ENCODE measurements at regions not wholly inside any gene's neighbourhood (a gene's known extent, or its start where the extent isn't known, plus 50 kb on each side); places are given as distances from the start of the nearest gene placed in this dataset.

GRCh38 chr15:97425596-97425995 lies 534.9 kb upstream of the ARRDC4 start:
- DNase-seq, result no peak

- no peak for DNase-seq
Observed at GRCh38 chr15:97443101-97443500, 517.4 kb upstream of the ARRDC4 start.

GRCh38 chr15:97446138-97446537 lies 514.4 kb upstream of the ARRDC4 start:
- no peak for DNase-seq

DNA sequence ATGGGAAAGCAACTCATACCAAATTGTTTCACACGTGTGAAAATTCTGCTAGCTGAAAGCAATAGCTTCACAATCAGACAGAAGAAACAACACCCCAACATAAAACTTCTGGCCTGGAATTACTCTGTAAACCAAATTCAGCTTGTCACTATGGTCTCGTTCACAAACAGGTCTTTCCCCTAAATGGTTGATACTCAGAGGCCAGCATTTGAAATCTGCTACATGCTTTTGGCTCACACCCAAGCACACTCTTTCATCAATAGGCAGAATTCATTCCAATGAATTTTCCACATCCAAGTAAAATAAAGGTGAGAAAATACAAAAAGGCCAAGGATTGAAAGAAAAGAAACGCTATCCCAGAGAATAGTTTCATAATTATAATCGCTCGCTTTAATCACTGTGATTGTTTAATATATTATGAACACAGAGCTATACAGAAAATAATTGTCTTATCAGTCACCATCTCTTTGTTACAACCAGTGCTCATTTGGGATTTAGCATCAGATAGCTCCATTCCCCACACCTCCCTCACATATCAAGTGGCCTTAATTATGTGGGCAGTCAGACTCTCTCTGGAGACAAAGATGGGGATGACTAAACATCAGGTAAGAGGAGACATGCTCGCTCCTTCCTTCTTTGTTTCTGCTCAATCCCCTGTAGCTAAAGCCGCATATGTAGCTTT lies 503.8 kb upstream of the ARRDC4 start:
- DNase-seq, result no peak

GRCh38 chr15:97457203-97457847 lies 503.2 kb upstream of the ARRDC4 start:
- DNase-seq, result no peak

DNA sequence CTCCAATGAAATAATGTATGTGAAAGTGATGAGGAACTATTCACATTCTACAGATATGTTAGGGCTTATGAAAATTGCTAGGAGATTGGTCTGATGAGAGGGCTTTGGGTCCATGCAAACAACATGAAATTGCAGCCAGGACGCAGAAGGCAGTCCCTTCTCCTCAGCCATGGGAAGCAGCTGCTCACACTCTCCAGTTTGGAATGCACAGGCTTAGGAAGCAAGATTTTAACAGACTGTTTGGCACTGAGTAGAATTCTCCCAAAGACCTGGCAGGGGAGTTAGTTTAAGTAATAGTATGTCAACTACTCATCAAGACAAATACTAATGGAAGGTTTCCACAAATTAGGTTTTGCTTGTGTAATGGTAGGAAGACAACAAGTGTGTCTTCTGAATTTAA lies 500.7 kb upstream of the ARRDC4 start:
- no peak for DNase-seq

GRCh38 chr15:97461226-97461625 lies 499.3 kb upstream of the ARRDC4 start:
- no peak for DNase-seq

DNA sequence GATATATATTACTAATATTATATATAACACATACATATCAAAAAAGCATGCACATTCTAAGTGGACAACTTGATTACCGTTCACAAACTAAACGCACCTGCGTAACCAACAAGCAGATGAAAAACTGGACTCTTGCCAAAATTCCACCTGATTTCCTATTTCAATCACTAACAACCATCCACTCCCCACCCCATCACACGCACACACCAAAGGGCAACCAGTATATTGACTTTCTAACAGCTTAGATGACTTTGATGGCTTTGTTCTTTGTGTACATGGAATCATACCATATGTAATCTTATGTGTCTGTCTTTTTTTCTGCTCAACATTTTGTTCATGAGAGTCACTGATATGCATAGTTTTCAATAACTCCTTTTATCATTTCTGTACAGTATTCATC lies 496.8 kb upstream of the ARRDC4 start:
- no peak for DNase-seq

GRCh38 chr15:97470417-97470816 lies 490.1 kb upstream of the ARRDC4 start:
- no peak for DNase-seq

DNA sequence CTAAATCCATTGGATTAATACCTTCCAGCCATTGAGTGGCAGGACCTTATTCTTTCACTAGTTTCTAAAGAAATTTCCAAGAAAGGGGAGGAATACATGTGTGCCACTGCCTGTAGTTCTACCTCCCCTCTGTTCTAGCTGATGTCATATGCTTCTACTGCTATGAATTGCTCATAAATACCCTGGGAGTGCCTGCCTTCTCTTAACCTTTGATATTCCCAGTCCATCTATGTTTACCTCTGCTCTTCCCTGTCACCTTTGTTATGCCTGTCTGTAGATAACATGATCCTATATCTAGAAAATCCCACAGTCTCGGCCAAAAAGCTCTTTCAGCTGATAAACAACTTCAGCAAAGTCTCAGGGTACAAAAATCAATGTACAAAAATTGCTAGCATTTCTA lies 486.9 kb upstream of the ARRDC4 start:
- no peak for DNase-seq

GRCh38 chr15:97479957-97480356 lies 480.5 kb upstream of the ARRDC4 start:
- DNase-seq, result no peak

- DNase-seq, result no peak
Observed at GRCh38 chr15:97482521-97482920, 478.0 kb upstream of the ARRDC4 start.

- no peak for DNase-seq
Observed at GRCh38 chr15:97483232-97483631, 477.3 kb upstream of the ARRDC4 start.

DNA sequence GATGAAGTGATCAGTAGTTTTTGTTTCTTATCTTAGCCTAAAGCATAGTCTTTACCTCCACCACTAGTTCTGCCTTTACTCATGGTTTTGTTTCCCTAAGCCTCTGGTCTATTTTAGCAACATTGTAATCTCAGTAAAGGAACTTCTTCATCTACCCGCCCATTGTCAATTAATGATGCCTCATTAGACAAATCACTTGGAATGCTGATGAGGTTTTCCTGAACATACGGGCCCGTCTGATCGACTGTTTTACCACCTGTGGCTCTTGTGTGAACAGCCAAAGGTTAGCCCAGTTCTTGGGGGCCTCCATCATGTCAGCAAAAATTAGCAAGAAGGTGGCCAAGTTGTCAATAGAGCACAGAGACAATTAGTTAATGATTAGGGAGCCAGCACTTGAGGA lies 470.1 kb upstream of the ARRDC4 start:
- no peak for DNase-seq

DNA sequence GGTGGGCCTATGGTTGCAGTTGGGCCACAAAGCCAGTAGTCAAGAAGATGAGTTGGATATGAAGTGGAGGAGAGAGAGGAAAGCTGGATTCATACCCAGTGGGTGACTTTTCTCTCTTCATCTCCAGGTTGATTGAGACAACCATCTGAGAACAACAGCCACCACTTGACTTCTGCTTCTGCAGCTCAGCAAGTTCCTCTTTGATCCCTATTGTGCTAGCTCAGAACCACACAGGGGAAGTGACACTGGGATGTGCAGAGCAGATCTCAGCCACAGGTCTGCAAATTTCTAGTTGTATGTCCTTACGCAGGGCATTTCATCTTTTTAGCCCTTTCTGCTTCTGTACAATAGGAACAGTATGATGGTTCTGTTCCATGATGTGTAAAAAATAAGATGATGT lies 459.2 kb upstream of the ARRDC4 start:
- no peak for DNase-seq

DNA sequence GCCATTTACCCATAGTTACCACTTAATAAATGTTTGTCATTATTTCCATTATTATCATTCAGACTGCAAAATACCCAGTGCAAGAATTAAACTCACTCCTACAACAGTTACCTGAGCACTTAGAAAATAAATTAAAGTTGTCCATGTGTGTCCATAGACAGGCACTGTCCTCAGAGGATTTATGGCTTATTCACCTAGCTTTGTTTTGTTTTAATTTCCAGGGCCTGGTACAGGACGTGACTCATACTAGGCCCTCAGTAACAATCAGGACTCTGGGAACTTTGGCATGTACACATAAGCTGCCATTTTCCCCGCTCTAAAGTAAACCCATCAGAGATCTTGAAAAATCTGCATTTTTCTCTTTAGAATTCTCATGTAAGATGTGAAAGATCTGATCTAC lies 458.5 kb upstream of the ARRDC4 start:
- DNase-seq, result no peak

- DNase-seq, result no peak
Observed at GRCh38 chr15:97504031-97504792, 456.3 kb upstream of the ARRDC4 start.

DNA sequence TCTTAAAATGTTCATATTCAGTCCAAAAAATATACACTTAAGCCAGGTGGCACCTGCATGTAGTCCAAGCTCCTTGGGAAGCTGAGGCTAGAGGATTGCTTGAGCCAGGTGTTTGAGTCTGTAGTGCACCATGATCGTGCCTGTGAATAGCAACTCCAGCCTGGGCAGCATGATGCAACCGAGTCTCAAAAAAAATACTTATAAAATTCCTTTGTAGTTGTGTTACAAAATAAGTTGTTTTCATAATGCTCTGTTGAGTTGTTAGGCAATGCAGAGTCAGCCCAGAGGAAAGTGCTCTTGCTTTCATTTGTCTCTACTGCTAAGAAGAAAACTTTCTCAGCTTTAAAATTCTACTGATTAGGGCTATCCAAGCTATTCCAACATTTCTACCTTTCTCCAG lies 442.8 kb upstream of the ARRDC4 start:
- DNase-seq, result no peak

DNA sequence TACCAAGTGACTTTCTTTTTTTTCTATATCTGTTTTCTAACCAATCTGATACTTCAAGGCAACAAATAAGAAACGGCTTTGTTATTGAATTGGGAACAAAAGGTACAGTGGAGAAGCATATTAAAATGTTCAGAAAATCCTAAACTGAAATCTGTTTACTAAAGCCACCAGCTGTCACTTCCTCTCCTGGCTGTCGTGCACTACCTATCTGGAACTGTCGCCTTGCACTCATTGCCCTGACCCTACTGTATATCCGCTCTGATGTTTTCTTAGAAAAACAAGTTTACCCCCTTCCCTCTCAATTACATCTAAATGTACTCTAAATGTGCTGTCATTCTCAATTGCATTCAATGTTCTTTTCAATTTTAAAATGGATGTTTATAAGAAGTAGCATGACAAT lies 439.8 kb upstream of the ARRDC4 start:
- DNase-seq, result no peak

GRCh38 chr15:97521381-97522285 lies 438.9 kb upstream of the ARRDC4 start:
- no peak for DNase-seq

DNA sequence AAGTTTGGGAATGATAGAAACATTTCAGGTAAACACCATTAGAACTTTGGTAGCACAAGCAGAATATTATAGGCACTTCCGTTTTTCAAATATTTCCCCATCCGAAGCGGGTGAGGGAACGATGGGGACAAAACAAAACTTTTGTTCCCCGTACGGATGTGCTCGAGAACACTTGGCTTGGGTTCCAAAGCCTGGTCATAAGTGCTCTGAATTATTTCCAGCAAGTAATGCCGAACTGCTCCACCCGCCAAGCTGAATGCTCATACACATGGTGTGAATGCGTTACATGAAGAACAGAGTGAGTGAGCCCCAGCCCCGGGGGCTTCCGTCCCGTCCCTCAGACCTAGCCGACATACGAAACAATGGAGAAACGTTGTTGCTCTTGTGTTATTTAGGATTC lies 438.2 kb upstream of the ARRDC4 start:
- DNase-seq, result no peak

- no peak for DNase-seq
Observed at GRCh38 chr15:97525809-97526208, 434.7 kb upstream of the ARRDC4 start.

DNA sequence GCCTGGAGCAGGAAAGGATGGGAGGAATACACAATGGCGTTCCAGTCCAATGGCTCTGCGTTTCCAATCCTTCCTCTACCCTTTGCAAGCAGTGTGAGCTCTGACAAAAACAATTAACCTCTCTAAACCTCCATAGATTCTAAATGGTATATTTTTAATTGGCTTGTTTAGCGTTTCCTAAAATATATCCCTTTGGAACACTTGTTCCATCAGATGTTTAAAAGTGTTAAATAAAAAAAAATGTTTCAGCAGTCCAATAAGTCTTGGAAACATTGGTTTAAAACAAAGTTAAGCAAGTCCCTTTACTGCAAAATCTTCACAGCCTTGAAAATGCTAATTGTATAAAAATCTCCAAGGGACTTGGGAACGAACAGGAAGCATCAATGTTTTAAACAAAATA lies 432.3 kb upstream of the ARRDC4 start:
- DNase-seq, result no peak

All from activated naive CD4-positive, alpha-beta T cell (primary cell).